ENCODE measurements at regions not wholly inside any gene's neighbourhood (a gene's known extent, or its start where the extent isn't known, plus 50 kb on each side); places are given as distances from the start of the nearest gene placed in this dataset.

- DNase-seq (ENCODE audit: low read depth), result peak; percentile 64
- peak; percentile 8 for TF ChIP-seq MAX (IDR thresholded peaks at IDR 0.05; ENCODE audit: low read depth, low read length)
- TF ChIP-seq MYC (IDR thresholded peaks at IDR 0.05; ENCODE audit: low read depth, low read length), result peak; percentile 24; the same call in 1 of the 2 replicates
- TF ChIP-seq CTCF (IDR thresholded peaks at IDR 0.05; ENCODE audit: low read depth, low read length), result no peak
Observed at GRCh38 chr7:35533902-35534301, 161.0 kb downstream of the HERPUD2 start.

GRCh38 chr7:35530124-35531109, 164.5 kb downstream of the HERPUD2 start:
- H3K4me3 ChIP-seq (ENCODE audit: low read depth, low read length), result no peak overlapping the region
- TF ChIP-seq MAX (IDR thresholded peaks at IDR 0.05; ENCODE audit: low read depth, low read length), result no peak
- TF ChIP-seq CTCF (IDR thresholded peaks at IDR 0.05; ENCODE audit: low read depth, low read length), result no peak
- no peak for TF ChIP-seq MYC (IDR thresholded peaks at IDR 0.05; ENCODE audit: low read depth, low read length)
- no peak for TF ChIP-seq POLR2A (IDR thresholded peaks at IDR 0.05; ENCODE audit: extremely low read depth, insufficient read length)
- DNase-seq (ENCODE audit: low read depth), result no peak

More at GRCh38 chr7:35533902-35534301, 161.0 kb downstream of the HERPUD2 start:
- H3K4me3 ChIP-seq (ENCODE audit: low read depth, low read length), result no peak overlapping the region

GRCh38 chr7:35529713-35530112, 165.2 kb downstream of the HERPUD2 start:
- no peak for DNase-seq (ENCODE audit: low read depth)
- H3K4me3 ChIP-seq (ENCODE audit: low read depth, low read length), result no peak overlapping the region
- TF ChIP-seq MYC (IDR thresholded peaks at IDR 0.05; ENCODE audit: low read depth, low read length) (no peak), CTCF (IDR thresholded peaks at IDR 0.05; ENCODE audit: low read depth, low read length) (no peak), MAX (IDR thresholded peaks at IDR 0.05; ENCODE audit: low read depth, low read length) (no peak)

- no peak overlapping the region for H3K4me3 ChIP-seq (ENCODE audit: low read depth, low read length)
- no peak for DNase-seq (ENCODE audit: low read depth)
- TF ChIP-seq POLR2A (IDR thresholded peaks at IDR 0.05; ENCODE audit: extremely low read depth, insufficient read length) (no peak), MYC (IDR thresholded peaks at IDR 0.05; ENCODE audit: low read depth, low read length) (no peak), CTCF (IDR thresholded peaks at IDR 0.05; ENCODE audit: low read depth, low read length) (no peak), MAX (IDR thresholded peaks at IDR 0.05; ENCODE audit: low read depth, low read length) (no peak)
Observed at GRCh38 chr7:35528381-35528977, 166.5 kb downstream of the HERPUD2 start.

- DNase-seq (ENCODE audit: low read depth), result no peak
Observed at GRCh38 chr7:35526645-35527044, 168.3 kb downstream of the HERPUD2 start.

More at GRCh38 chr7:35526645-35527044, 168.3 kb downstream of the HERPUD2 start:
- H3K4me3 ChIP-seq (ENCODE audit: low read depth, low read length), result no peak overlapping the region
- TF ChIP-seq CTCF (IDR thresholded peaks at IDR 0.05; ENCODE audit: low read depth, low read length) (no peak), MAX (IDR thresholded peaks at IDR 0.05; ENCODE audit: low read depth, low read length) (no peak), POLR2A (IDR thresholded peaks at IDR 0.05; ENCODE audit: extremely low read depth, insufficient read length) (no peak), MYC (IDR thresholded peaks at IDR 0.05; ENCODE audit: low read depth, low read length) (no peak)

All from NB4 (cell line).